Ovary (tissue), 7 donors: ENCODE measurements at regions not wholly inside any gene's neighbourhood (a gene's known extent, or its start where the extent isn't known, plus 50 kb on each side); places are given as distances from the start of the nearest gene placed in this dataset.

Experiments used
- DNase-seq, 5 donors: peaks; one replicate each; pipeline ENCODE4 v3.0.0-alpha.2; 2019 to 2020
- H3K27ac ChIP-seq, 2 donors: fragments of 200-600 bp; one replicate each; pipeline versions ENCODE4 v1.5.1 to v1.8.0; 2019 to 2022
- H3K27me3 ChIP-seq: fragments of 200-600 bp; one replicate; pipeline ENCODE4 v1.8.0; 2022
- H3K36me3 ChIP-seq: fragments of 200-600 bp; sonication (generic); one replicate; pipeline ENCODE4 v1.5.1; 2019
- H3K4me1 ChIP-seq: one replicate; pipeline ENCODE4 v1.8.1; 2013; ENCODE audit warnings: mild to moderate bottlenecking, moderate library complexity; ENCODE audit not compliant: insufficient read depth
- H3K4me3 ChIP-seq: fragments of 200-600 bp; sonication (generic); one replicate; pipeline ENCODE4 v1.5.1; 2017
- H3K9me3 ChIP-seq, 2 donors: fragments of 200-600 bp in 1 of 2; sonication (generic) in 1 of 2; one replicate each; pipeline versions ENCODE4 v1.5.1 to v1.8.1; 2013 to 2019; ENCODE audit warnings: mild to moderate bottlenecking in 1 of 2, moderate library complexity in 1 of 2
- EP300 ChIP-seq: sonication (generic); formaldehyde crosslinking; IDR thresholded peaks from one replicate; pipeline ENCODE4 v1.6.1; 2017; ENCODE audit warnings: antibody characterized with exemption
- POLR2A ChIP-seq: fragments of 450-650 bp; IDR thresholded peaks from one replicate; pipeline ENCODE4 v1.6.1; 2017; ENCODE audit warnings: antibody characterized with exemption, mild to moderate bottlenecking, moderate library complexity
- WGBS, 3 donors: extraction: QIAGEN DNeasy Blood & Tissue Kit in 1 of 3; methylation state at CpG; one replicate each; pipeline versions ENCODE4 v1.1.5 to v1.1.7; 2013 to 2017; 5-methylcytosine and 5-hydroxymethylcytosine counted together
- intact Hi-C, 4 donors: fragments of 100-400 bp; cut with DNase I; formaldehyde crosslinking; loops; one replicate each; pipeline versions ENCODE4 v1.11.0 to v1.15.1; 2022 to 2023
- TF ChIP-seq, protein P1 (sequence below), 3 donors: fragments of 450-650 bp in 2 of 3; fragments of 200-600 bp in 1 of 3; IDR thresholded peaks; one replicate each; pipeline versions ENCODE4 v1.5.1 to v1.8.0; 2016 to 2022; ENCODE audit warnings: antibody characterized with exemption in 3 of 3, mild to moderate bottlenecking in 1 of 3
- donor health status: DM: no; HTN: no; CAD: no; lungs with moderate emphysema.
- donor health status: DM: no; HTN: no; CAD: no.
- donor health status: Bipolar disorder and iron deficiency.
- donor health status: DM: no; HTN: no; CAD: no.
- donor health status: DM: yes; HTN: yes; CAD: no.

DNA sequence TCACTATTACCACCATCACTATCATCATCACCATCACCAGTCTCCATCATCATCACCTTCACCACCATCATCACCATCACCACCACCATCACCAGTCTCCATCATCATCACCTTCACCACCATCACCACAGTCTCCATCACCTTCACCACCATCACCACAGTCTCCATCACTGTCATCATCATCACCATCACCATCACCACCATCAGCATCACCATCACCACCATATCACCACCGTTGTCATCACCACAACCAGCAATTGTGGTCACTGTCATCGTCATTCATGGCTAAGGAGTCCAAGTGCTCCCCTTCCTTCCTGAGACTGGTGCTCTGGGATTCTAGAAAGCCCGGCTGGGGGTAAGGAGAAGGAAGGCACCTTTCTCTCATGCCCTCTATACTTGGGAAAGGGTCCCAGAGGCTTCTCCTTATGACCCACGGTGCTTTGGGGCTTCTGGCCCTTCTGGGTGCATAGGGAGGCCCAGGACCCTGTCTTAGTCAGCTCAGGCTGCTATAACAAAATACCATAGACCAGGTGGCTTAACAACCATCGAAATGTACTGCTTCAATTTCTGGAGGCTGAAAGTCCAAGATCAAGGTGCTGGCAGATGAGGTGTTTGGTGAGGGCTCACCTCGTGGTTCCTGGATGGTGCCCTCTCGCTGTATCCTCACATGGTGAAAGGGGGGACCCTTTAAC is 93.4 kb upstream of the GSE1 start:
- Histone ChIP-seq H3K27ac (no peak overlapping the region), H3K36me3 (no peaks in the 10 kb centered on the region), H3K4me3 (no peak overlapping the region), H3K9me3 (no peaks in the 10 kb centered on the region), H3K4me1 (peaks cover 29% of the 10 kb centered on the region), H3K27me3 (no peaks in the 10 kb centered on the region)
- no peak for DNase-seq
- 92 to 94% (median 94%) methylated on average over 7 of the region's 7 CpGs for WGBS, 3 donors
- TF ChIP-seq POLR2A: no peak
- TF ChIP-seq, protein P1, sequence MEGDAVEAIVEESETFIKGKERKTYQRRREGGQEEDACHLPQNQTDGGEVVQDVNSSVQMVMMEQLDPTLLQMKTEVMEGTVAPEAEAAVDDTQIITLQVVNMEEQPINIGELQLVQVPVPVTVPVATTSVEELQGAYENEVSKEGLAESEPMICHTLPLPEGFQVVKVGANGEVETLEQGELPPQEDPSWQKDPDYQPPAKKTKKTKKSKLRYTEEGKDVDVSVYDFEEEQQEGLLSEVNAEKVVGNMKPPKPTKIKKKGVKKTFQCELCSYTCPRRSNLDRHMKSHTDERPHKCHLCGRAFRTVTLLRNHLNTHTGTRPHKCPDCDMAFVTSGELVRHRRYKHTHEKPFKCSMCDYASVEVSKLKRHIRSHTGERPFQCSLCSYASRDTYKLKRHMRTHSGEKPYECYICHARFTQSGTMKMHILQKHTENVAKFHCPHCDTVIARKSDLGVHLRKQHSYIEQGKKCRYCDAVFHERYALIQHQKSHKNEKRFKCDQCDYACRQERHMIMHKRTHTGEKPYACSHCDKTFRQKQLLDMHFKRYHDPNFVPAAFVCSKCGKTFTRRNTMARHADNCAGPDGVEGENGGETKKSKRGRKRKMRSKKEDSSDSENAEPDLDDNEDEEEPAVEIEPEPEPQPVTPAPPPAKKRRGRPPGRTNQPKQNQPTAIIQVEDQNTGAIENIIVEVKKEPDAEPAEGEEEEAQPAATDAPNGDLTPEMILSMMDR (IDR thresholded peaks at IDR 0.05): no peak
- TF ChIP-seq EP300: no peak
- intact Hi-C loops: no loop called here

DNA sequence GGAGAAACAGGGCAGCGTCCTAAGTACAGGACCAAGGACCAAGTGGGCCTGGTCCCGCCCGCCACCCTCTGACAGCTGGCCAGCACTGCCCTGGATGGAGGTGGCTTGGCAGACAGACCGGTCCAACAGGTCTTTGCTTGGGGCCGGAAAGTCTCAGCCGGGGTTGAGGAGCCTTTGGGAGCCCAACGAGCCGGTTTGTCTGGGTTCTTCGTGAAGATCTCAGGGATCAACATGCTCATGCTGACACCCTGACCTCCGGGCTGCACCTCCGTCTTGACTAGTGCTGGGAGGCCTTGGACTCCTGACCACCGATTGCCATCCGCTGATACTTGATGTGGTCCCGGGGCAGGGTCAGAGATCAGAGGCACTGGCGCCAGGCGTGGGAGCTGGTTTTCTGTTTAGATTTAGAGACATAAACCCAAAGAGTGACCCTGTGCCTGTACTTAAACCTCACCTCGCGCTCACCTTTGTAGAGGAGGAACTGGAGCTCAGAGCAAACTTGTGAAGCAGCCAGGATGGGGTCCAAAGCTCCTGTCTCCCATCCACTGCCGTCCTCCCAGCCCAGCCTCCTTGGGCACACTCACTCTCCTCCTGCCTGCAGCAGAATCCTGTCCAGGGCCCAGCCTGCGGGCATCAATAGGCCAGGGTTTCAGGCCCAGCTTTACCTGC is 92.1 kb upstream of the GSE1 start:
- DNase-seq: no peak
- H3K27ac ChIP-seq: no peak overlapping the region
- no peak for TF ChIP-seq POLR2A
- TF ChIP-seq, protein P1 (IDR thresholded peaks at IDR 0.05): no peak
- TF ChIP-seq EP300: no peak
- no peaks in the 10 kb centered on the region for H3K9me3 ChIP-seq
- no peaks in the 10 kb centered on the region for H3K27me3 ChIP-seq
- H3K36me3 ChIP-seq: no peaks in the 10 kb centered on the region
- no peak overlapping the region for H3K4me3 ChIP-seq
- WGBS, 3 donors: 91 to 92% (median 91%) methylated on average over 20 of the region's 20 CpGs
- intact Hi-C loops: no loop called here
- H3K4me1 ChIP-seq: peaks cover 19% of the 10 kb centered on the region

- 72 to 74% (median 73%) methylated on average over 19 to 21 of the region's 21 CpGs for WGBS, 3 donors
- H3K27ac ChIP-seq: no peak overlapping the region
- DNase-seq: no peak
These were observed 91.4 kb upstream of the GSE1 start for GRCh38 chr16:85521552-85522307.

GRCh38 chr16:85522308-85522841 is 90.7 kb upstream of the GSE1 start:
- no peak overlapping the region for H3K27ac ChIP-seq
- TF ChIP-seq, protein P1 (IDR thresholded peaks at IDR 0.05): no peak
- TF ChIP-seq POLR2A (no peak), EP300 (no peak)
- no peak for DNase-seq
- WGBS, 3 donors: 70 to 74% (median 72%) methylated on average over 13 of the region's 13 CpGs
- no peaks in the 10 kb centered on the region for H3K27me3 ChIP-seq
- H3K4me3 ChIP-seq: no peak overlapping the region
- H3K9me3 ChIP-seq: no peaks in the 10 kb centered on the region
- H3K4me1 ChIP-seq: peaks cover 19% of the 10 kb centered on the region
- intact Hi-C loops: no loop called here
- H3K36me3 ChIP-seq: no peaks in the 10 kb centered on the region

More at GRCh38 chr16:85521552-85522307, 91.4 kb upstream of the GSE1 start:
- no peaks in the 10 kb centered on the region for H3K9me3 ChIP-seq
- no peaks in the 10 kb centered on the region for H3K36me3 ChIP-seq
- H3K4me1 ChIP-seq: peaks cover 19% of the 10 kb centered on the region
- intact Hi-C loops: no loop called here
- no peak overlapping the region for H3K4me3 ChIP-seq
- no peaks in the 10 kb centered on the region for H3K27me3 ChIP-seq
- TF ChIP-seq POLR2A (no peak), EP300 (no peak)
- TF ChIP-seq, protein P1 (IDR thresholded peaks at IDR 0.05): no peak
